Mammary epithelial cell (primary cell): ENCODE measurements at regions not wholly inside any gene's neighbourhood (a gene's known extent, or its start where the extent isn't known, plus 50 kb on each side); places are given as distances from the start of the nearest gene placed in this dataset.

Experiments
- EZH2 ChIP-seq: IDR thresholded peaks from 2 replicates; pipeline ENCODE4 v1.6.1; 2012; ENCODE audit warnings: low read length, inconsistent platforms, borderline replicate concordance
- TF ChIP-seq, protein P1 (sequence below), 2 donors: IDR thresholded peaks in 1 of 2; conservative IDR thresholded peaks in 1 of 2; 2 replicates each; pipeline ENCODE4 v1.5.1; 2011 to 2012; ENCODE audit warnings: inconsistent platforms in 2 of 2, low read length in 2 of 2, mild to moderate bottlenecking in 2 of 2, control low read depth in 1 of 2, low read depth in 1 of 2; ENCODE audit not compliant: insufficient read depth in 1 of 2; ENCODE audit errors: extremely low read depth in 1 of 2

- no peak for TF ChIP-seq EZH2
- TF ChIP-seq, protein P1, sequence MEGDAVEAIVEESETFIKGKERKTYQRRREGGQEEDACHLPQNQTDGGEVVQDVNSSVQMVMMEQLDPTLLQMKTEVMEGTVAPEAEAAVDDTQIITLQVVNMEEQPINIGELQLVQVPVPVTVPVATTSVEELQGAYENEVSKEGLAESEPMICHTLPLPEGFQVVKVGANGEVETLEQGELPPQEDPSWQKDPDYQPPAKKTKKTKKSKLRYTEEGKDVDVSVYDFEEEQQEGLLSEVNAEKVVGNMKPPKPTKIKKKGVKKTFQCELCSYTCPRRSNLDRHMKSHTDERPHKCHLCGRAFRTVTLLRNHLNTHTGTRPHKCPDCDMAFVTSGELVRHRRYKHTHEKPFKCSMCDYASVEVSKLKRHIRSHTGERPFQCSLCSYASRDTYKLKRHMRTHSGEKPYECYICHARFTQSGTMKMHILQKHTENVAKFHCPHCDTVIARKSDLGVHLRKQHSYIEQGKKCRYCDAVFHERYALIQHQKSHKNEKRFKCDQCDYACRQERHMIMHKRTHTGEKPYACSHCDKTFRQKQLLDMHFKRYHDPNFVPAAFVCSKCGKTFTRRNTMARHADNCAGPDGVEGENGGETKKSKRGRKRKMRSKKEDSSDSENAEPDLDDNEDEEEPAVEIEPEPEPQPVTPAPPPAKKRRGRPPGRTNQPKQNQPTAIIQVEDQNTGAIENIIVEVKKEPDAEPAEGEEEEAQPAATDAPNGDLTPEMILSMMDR (conservative IDR thresholded peaks at IDR 0.05 in 1 of 2, IDR thresholded peaks at IDR 0.05 in 1 of 2; ENCODE audit: extremely low read depth in 1 of 2, insufficient read depth in 1 of 2, low read depth in 1 of 2, low read length in 2 of 2) = no peak
Observed at GRCh38 chr3:101117465-101117864, 124.2 kb upstream of the ABI3BP start.
